ENCODE measurements at regions not wholly inside any gene's neighbourhood (a gene's known extent, or its start where the extent isn't known, plus 50 kb on each side); places are given as distances from the start of the nearest gene placed in this dataset.

GRCh38 chr9:18141681-18142080 is 332.3 kb upstream of the ADAMTSL1 start:
- Histone ChIP-seq H3K4me1 (ENCODE audit: low read depth, poor library complexity, severe bottlenecking) (no peaks in the 10 kb centered on the region), H3K4me3 (IDR thresholded peaks at IDR 0.05; ENCODE audit: insufficient read depth, low read depth, low read length) (no peak overlapping the region), H3K79me2 (ENCODE audit: insufficient read depth, low read depth) (no peaks in the 10 kb centered on the region), H2AFZ (ENCODE audit: low read depth) (no peak overlapping the region), H3K36me3 (ENCODE audit: insufficient read depth) (no peaks in the 10 kb centered on the region), H4K20me1 (ENCODE audit: insufficient read depth) (no peaks in the 10 kb centered on the region), H3K27me3 (ENCODE audit: insufficient read depth, low read depth) (no peaks in the 10 kb centered on the region), H3K4me2 (no peak overlapping the region), H3K27ac (no peak overlapping the region), H3K9ac (no peak overlapping the region)
- TF ChIP-seq, protein P1, sequence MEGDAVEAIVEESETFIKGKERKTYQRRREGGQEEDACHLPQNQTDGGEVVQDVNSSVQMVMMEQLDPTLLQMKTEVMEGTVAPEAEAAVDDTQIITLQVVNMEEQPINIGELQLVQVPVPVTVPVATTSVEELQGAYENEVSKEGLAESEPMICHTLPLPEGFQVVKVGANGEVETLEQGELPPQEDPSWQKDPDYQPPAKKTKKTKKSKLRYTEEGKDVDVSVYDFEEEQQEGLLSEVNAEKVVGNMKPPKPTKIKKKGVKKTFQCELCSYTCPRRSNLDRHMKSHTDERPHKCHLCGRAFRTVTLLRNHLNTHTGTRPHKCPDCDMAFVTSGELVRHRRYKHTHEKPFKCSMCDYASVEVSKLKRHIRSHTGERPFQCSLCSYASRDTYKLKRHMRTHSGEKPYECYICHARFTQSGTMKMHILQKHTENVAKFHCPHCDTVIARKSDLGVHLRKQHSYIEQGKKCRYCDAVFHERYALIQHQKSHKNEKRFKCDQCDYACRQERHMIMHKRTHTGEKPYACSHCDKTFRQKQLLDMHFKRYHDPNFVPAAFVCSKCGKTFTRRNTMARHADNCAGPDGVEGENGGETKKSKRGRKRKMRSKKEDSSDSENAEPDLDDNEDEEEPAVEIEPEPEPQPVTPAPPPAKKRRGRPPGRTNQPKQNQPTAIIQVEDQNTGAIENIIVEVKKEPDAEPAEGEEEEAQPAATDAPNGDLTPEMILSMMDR (conservative IDR thresholded peaks at IDR 0.05; ENCODE audit: low read depth, low read length), result no peak

DNA sequence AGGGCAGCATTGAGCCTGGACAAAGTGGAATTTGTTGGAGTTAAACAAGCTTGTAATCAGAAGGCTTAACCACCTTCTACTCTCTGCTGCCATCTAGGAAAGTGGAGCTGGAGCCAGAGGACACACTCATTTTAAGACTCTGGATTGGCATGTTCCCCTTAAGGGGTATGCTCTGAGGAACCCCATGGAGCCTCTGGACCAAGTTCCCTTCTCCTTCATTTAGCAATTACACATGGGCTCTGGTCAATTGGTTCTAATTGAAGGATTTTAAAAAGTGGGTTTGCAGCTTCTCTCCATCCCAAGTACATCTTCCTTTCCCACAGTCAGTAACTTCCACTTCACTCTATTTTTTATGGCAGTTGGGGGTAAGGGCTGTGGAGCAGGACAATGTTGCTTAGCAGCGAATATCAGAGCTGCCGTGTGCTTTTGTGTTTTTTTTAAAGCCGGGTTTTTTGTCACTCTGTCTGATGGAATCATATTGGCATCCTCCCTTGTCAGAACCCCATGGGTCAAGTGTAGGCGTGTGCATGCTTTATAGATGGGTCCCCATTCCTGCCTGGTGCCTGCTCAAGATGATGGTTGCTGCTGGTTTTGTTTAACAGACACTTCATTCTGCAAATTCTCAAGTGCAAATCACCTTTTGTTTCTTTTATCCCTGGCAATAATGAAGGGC is 330.7 kb upstream of the ADAMTSL1 start:
- H3K4me3 ChIP-seq (IDR thresholded peaks at IDR 0.05; ENCODE audit: insufficient read depth, low read depth, low read length), result no peak overlapping the region
- no peak overlapping the region for H3K4me2 ChIP-seq
- no peaks in the 10 kb centered on the region for H4K20me1 ChIP-seq (ENCODE audit: insufficient read depth)
- H3K36me3 ChIP-seq (ENCODE audit: insufficient read depth), result no peaks in the 10 kb centered on the region
- H3K27me3 ChIP-seq (ENCODE audit: insufficient read depth, low read depth), result no peaks in the 10 kb centered on the region
- no peak overlapping the region for H3K9ac ChIP-seq
- no peaks in the 10 kb centered on the region for H3K4me1 ChIP-seq (ENCODE audit: low read depth, poor library complexity, severe bottlenecking)
- H3K79me2 ChIP-seq (ENCODE audit: insufficient read depth, low read depth), result no peaks in the 10 kb centered on the region
- TF ChIP-seq, protein P1 (conservative IDR thresholded peaks at IDR 0.05; ENCODE audit: low read depth, low read length), result no peak
- no peak overlapping the region for H2AFZ ChIP-seq (ENCODE audit: low read depth)
- H3K27ac ChIP-seq, result no peak overlapping the region

- no peak overlapping the region for H3K4me2 ChIP-seq
- TF ChIP-seq, protein P1 (conservative IDR thresholded peaks at IDR 0.05; ENCODE audit: low read depth, low read length), result no peak
- no peaks in the 10 kb centered on the region for H3K36me3 ChIP-seq (ENCODE audit: insufficient read depth)
These were observed 327.6 kb upstream of the ADAMTSL1 start for GRCh38 chr9:18146329-18146728.

GRCh38 chr9:18149471-18150011 is 324.4 kb upstream of the ADAMTSL1 start:
- no peak overlapping the region for H3K4me3 ChIP-seq (IDR thresholded peaks at IDR 0.05; ENCODE audit: insufficient read depth, low read depth, low read length)

More at GRCh38 chr9:18146329-18146728, 327.6 kb upstream of the ADAMTSL1 start:
- no peak overlapping the region for H3K9ac ChIP-seq
- no peaks in the 10 kb centered on the region for H3K79me2 ChIP-seq (ENCODE audit: insufficient read depth, low read depth)
- H3K4me1 ChIP-seq (ENCODE audit: low read depth, poor library complexity, severe bottlenecking), result no peaks in the 10 kb centered on the region
- no peak overlapping the region for H3K27ac ChIP-seq
- H4K20me1 ChIP-seq (ENCODE audit: insufficient read depth), result no peaks in the 10 kb centered on the region
- no peak overlapping the region for H2AFZ ChIP-seq (ENCODE audit: low read depth)
- no peaks in the 10 kb centered on the region for H3K27me3 ChIP-seq (ENCODE audit: insufficient read depth, low read depth)
- no peak overlapping the region for H3K4me3 ChIP-seq (IDR thresholded peaks at IDR 0.05; ENCODE audit: insufficient read depth, low read depth, low read length)

More at GRCh38 chr9:18149471-18150011, 324.4 kb upstream of the ADAMTSL1 start:
- no peak overlapping the region for H2AFZ ChIP-seq (ENCODE audit: low read depth)
- no peaks in the 10 kb centered on the region for H4K20me1 ChIP-seq (ENCODE audit: insufficient read depth)
- H3K4me2 ChIP-seq, result no peak overlapping the region
- H3K4me1 ChIP-seq (ENCODE audit: low read depth, poor library complexity, severe bottlenecking), result no peaks in the 10 kb centered on the region
- H3K36me3 ChIP-seq (ENCODE audit: insufficient read depth), result no peaks in the 10 kb centered on the region
- H3K79me2 ChIP-seq (ENCODE audit: insufficient read depth, low read depth), result no peaks in the 10 kb centered on the region
- TF ChIP-seq, protein P1 (conservative IDR thresholded peaks at IDR 0.05; ENCODE audit: low read depth, low read length), result no peak
- no peak overlapping the region for H3K9ac ChIP-seq
- no peak overlapping the region for H3K27ac ChIP-seq
- no peaks in the 10 kb centered on the region for H3K27me3 ChIP-seq (ENCODE audit: insufficient read depth, low read depth)
